ENCODE measurements at regions not wholly inside any gene's neighbourhood (a gene's known extent, or its start where the extent isn't known, plus 50 kb on each side); places are given as distances from the start of the nearest gene placed in this dataset.
A peak's percentile ranks its signal among the peaks of the same experiment; 100 is the strongest.

- no peak for DNase-seq
Observed at GRCh38 chr16:49068224-49068623, 213.4 kb downstream of the CBLN1 start.

DNA sequence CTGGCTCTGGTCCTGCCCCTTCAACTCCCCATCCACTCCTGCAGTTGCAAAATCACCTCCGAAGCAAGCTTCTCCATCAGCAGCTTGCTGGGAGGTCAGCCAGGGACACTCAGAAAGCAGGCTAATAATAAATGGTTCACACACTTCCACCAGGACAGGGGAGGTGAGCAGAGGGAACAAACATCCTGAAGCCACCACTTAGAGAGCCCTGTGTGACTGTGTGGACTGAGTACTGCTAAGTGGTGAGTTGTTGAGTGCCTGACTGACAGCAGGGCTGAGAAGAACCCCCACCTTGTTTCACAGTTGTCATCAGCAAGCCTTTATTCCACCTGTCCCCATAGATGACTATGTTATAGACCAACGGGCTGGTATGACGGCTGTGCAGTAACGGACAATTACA, 213.9 kb downstream of the CBLN1 start:
- DNase-seq: no peak

GRCh38 chr16:49061137-49061714, 220.4 kb downstream of the CBLN1 start:
- DNase-seq: no peak

DNA sequence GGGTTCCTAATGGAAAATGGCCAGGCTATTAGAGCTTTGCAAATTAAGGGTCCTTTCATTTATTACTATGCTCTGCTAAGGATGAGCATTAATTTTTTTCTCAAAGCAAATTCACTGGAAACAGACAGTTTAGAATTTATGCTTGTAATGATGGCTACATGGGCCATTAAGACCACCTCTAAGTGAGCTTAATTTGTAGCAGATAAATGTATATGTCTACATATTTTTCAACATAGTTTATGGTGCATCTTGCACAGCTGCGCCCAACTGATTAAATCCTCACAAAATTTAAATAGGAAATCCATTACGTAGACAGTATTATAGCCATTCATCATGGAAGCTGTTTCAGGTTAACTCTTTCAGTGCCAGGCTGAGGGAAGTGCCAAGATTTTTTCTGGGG, 220.9 kb downstream of the CBLN1 start:
- DNase-seq: no peak

DNA sequence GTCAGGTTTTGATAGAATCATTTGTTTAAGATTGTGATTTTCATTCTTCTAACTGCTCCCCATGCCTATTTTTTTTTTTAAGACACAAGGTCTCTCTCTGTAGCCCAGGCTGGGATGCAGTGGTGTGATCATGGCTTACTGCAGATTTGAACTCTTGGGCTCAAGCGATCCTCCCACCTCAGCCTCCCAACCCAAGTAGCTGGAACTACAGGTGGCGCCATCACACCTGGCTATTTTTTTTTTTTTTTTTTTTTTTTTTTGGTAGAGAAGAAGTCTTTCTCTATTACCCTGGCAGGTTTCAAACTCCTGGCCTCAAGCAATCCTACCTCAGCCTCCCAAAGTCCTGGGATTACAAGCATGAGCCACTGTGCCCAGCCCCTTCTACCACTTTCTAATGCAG, 223.3 kb downstream of the CBLN1 start:
- DNase-seq: no peak

- no peak for DNase-seq
Observed at GRCh38 chr16:49057936-49058335, 223.7 kb downstream of the CBLN1 start.

GRCh38 chr16:49057391-49057790, 224.2 kb downstream of the CBLN1 start:
- no peak for DNase-seq

GRCh38 chr16:49056546-49056945, 225.1 kb downstream of the CBLN1 start:
- no peak for DNase-seq

DNA sequence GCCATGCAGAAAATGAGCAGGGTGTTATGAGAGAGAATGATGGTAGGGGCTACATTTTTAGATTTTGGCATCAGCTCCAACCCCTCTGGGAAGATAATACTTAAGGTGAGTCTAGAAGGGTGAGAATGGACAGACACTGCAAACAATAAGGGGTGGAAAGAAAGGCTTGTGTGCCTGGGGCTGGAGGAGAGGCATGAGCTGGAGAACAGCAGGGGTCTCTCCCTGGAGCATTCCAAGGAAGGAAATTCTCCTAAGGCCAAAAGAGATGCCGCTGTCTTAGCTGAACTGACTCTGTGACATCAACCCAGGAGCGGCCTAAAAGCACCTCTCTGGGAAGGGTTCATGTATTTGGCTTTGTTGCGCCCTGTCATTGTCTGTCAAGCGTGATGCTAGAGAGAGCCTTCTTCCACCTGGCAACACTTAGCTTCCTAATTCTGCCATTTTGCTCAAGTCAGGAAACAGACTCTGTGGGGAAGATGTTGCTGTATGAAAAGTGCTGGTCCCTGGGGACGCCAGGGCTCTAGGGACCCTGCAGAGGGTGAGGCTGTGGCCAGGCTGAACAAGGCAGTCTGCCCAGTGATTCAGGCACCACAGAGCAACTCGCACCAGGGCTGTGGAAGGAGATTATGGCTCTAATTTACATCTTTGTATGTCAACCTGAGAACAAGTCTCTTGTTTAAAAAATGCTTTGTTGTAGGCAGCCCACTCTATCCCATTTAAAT, 225.7 kb downstream of the CBLN1 start:
- DNase-seq: peak; percentile 24

- no peak for DNase-seq
Observed at GRCh38 chr16:49055291-49055690, 226.3 kb downstream of the CBLN1 start.

DNA sequence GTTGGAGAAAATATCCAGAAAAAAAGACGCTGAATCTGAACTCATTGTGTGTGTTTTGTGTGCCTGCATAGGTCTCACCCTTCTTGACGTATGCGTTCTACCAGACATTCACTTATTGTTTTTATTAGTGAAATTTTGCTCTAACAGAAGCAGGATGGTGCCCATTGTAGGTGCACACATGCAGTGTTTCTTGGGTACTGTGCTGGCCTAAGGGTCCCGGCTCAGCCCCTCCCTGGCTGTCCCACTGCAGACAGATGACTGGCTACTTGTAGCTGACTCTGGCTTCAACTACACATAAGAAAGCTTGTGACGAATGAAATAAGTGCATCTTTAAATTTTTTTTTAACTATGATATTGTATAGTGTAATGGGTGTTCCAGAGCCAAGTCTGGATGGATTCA, 227.0 kb downstream of the CBLN1 start:
- no peak for DNase-seq

- DNase-seq: no peak
Observed at GRCh38 chr16:49052846-49053245, 228.8 kb downstream of the CBLN1 start.

- DNase-seq: peak; percentile 13
Observed at GRCh38 chr16:49051576-49051975, 230.1 kb downstream of the CBLN1 start.

DNA sequence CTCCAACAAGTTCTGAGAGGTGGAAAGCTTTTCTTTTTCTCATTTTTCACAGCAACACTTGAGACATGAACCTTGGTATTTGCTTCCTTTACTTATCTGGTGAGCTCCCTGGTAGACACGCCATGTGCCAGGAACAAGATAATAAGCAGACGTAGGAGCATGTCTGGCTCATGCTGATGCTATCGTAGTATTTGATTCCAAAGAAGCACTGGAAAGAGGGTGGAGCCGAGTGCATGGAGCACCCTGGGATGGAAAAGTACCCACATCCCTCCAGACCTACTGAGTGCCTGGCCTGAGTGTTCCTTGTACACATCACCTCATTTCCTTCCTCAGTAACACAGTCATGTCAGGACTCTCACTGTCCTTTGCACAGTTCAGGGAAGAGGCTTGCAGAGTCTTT, 231.0 kb downstream of the CBLN1 start:
- no peak for DNase-seq

DNA sequence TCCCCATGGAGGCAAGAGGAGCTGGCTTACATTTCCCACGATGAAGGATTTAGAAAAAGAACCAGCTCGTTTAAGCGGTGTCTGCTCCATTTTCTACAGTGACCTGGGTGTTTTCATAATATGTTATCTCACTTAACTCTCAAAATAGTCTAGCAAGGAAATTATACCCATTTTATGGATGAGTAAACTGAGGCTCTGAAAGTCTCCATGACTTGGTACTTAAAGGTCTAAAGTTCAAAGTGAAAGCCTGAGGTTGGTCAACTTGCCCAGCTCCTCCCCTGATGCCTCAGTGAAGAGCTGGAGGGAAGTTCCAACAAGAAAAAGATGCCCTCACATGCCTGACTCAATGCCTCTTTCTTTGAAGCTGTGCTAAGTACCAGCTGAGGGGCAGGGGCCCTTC, 232.0 kb downstream of the CBLN1 start:
- DNase-seq: no peak

GRCh38 chr16:49049191-49049590, 232.4 kb downstream of the CBLN1 start:
- peak; percentile 73 for DNase-seq

DNA sequence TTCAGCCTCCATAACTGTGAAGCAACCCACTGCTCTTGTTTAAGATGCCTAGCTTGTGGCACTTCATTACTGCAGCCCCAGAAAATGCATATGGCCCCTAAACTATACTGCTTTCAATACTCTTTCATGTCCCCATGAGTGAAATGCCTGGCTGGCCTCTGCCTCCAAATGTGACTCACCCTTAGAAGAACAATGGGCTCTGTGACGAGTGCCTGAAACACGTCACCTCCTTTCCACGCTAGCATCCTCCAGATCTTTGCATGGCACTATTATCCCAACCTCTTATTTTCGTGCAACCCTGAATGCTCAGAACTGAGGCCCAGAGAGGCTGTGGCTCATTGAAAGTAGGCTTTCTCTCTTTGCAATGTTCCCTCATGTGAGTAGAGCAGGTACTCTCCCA, 233.1 kb downstream of the CBLN1 start:
- no peak for DNase-seq

DNA sequence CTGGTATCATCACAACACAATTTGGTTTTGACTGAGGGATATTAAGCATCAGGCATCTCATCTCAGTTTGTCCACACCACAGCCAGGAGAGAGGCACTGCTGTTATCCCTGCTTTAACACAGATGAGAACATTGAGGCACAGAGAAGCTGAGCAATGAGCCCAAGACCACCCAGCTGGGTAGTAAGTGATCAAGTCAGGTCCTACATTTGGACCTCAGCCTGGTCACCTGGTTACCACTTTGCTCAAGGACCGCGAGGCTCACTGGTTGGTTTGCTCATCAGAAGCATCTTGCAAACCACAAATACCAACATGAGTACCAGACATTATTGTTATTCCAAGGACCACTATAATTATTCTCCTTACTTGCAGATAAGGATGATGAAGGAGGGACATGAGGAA, 245.5 kb downstream of the CBLN1 start:
- DNase-seq: no peak

DNA sequence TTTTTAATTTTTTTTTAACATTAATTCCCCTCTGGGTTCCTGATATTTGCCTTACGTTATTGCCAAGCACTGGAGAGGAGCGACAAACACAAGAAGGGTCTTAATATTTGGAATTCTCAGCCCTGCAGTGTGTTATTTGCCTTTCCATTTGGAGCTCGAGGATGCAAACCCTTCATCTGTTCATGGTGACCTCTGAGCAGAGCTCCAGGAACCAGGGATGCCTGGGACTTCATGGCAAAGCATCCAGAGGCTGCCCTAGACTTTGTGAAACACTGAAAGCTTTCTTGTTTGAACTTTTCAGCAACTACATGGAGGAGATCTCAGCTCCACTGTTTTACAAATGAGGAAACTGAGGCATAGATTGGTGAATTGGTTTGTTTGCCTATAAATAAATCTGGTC, 254.2 kb downstream of the CBLN1 start:
- DNase-seq: no peak

GRCh38 chr16:49026566-49027181, 255.0 kb downstream of the CBLN1 start:
- DNase-seq: no peak

DNA sequence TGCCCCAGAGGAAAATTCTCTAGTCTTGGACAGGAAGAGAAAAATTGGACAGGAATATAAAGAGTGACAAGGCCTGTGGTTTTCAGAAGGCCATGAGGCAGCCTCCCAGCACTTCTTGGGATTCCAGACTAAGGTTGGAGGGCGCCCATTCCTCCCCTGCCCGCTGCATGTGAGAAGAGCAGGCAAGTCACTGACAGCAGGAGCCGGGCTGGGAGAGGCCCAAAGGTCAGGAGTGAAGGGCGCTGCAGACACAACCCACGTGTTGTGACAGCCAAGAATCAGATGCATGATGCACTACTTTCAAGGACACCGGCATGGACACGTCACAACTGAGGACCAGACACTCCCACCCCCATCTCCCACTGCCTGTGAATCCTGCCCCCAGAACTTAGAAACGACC, 256.7 kb downstream of the CBLN1 start:
- DNase-seq: no peak

DNA sequence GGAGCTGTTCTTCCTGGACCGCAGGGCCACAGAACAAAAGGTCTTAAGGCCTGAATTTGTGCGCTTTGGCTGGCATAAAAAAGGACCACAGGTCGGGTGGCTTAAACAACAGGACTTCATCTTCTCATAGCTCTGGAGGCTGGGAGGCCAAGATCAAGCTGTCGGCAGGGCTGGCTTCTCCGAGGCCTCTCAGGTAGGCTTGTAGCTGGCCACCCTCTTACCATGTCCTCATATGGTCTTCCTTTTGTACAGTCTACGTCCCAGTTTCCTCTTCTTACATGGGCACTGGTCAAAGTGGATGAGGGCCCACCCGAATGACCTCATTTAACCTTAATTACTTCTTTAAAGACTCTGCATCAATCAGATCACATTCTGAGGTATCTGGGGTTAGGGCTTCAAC, 257.6 kb downstream of the CBLN1 start:
- DNase-seq: no peak

- DNase-seq: no peak
Observed at GRCh38 chr16:49023050-49023449, 258.6 kb downstream of the CBLN1 start.

GRCh38 chr16:49022351-49022963, 259.2 kb downstream of the CBLN1 start:
- no peak for DNase-seq

Measured in NCI-H2171 treated with DMSO at 0.1 percent for 48 hours (cell line).